A549 (cell line): ENCODE measurements at regions not wholly inside any gene's neighbourhood (a gene's known extent, or its start where the extent isn't known, plus 50 kb on each side); places are given as distances from the start of the nearest gene placed in this dataset.
A peak's percentile ranks its signal among the peaks of the same experiment; 100 is the strongest.

Experiments
- ATAC-seq, 2 experiments: fragments of 200-7000 bp in 1 of 2; fragments of >200 bp in 1 of 2; cut with Nextera tagmentation in 1 of 2; cut with Tn5 transposase in 1 of 2; 3 replicates each; pipeline versions ENCODE4 v1.8.0 to v1.9.1; 2018 to 2020; ENCODE audit warnings: mild to moderate bottlenecking in 1 of 2, moderate library complexity in 1 of 2
- CTCF ChIA-PET: fragments of 300-600 bp; sonication (Branson Sonifier 250); formaldehyde crosslinking; extraction: SDS; loops from one replicate; lab custom pipeline; 2021; ENCODE audit warnings: antibody characterized with exemption, inconsistent platforms; lab: Yijun Ruan, JAX
- POLR2A ChIA-PET: fragments of 350-600 bp; formaldehyde crosslinking; extraction: SDS; loops from one replicate; lab custom pipeline; 2021; ENCODE audit warnings: antibody characterized with exemption, inconsistent platforms; lab: Yijun Ruan, JAX
- DNase-seq, 2 experiments: peaks; one replicate each; pipeline versions ENCODE4 v3.0.0 to v3.0.0-alpha.2; 2011 to 2016; ENCODE audit warnings: low read depth in 1 of 2, low spot score in 1 of 2
- FAIRE-seq: peaks from 2 replicates; lab custom pipeline; 2011; peaks lifted over from hg19 to GRCh38; lab: Jason Lieb, UNC
- H3K27ac ChIP-seq, 2 experiments: fragments of >200 bp; sonication (Bioruptor Twin); formaldehyde crosslinking; 3 replicates each; pipeline ENCODE4 v1.5.1; 2016 to 2017
- H3K4me1 ChIP-seq: fragments of >200 bp; sonication (Bioruptor Twin); formaldehyde crosslinking; 3 replicates; pipeline ENCODE4 v1.6.1; 2016
- H3K4me2 ChIP-seq: fragments of >200 bp; sonication (Bioruptor Twin); formaldehyde crosslinking; 3 replicates; pipeline ENCODE4 v1.6.1; 2016
- H3K4me3 ChIP-seq: fragments of >200 bp; sonication (Bioruptor Twin); formaldehyde crosslinking; 3 replicates; pipeline ENCODE4 v1.5.1; 2016
- H3K9me3 ChIP-seq: fragments of >200 bp; sonication (Bioruptor Twin); formaldehyde crosslinking; 3 replicates; pipeline ENCODE4 v1.6.1; 2016
- CBX2 ChIP-seq: fragments of 200-600 bp; sonication (generic); IDR thresholded peaks from 2 replicates; pipeline ENCODE4 v1.6.1; 2016; ENCODE audit warnings: low read depth, mild to moderate bottlenecking, borderline replicate concordance
- CBX8 ChIP-seq: fragments of 200-600 bp; sonication (generic); IDR thresholded peaks from 2 replicates; pipeline ENCODE4 v1.6.1; 2016
- CHD4 ChIP-seq: fragments of 200-600 bp; sonication (generic); IDR thresholded peaks from 2 replicates; pipeline ENCODE4 v1.6.1; 2016; ENCODE audit warnings: antibody characterized with exemption, mild to moderate bottlenecking, borderline replicate concordance
- EHMT2 ChIP-seq: fragments of 200-600 bp; sonication (generic); IDR thresholded peaks from 2 replicates; pipeline ENCODE4 v1.6.1; 2016; ENCODE audit warnings: antibody characterized with exemption, low read depth, mild to moderate bottlenecking, moderate library complexity
- ESRRA ChIP-seq: fragments of 150-350 bp; IDR thresholded peaks from 2 replicates; pipeline ENCODE4 v1.6.1; 2014; ENCODE audit warnings: mild to moderate bottlenecking, low read length, borderline replicate concordance
- FOSL2 ChIP-seq, 2 experiments: fragments of 450-650 bp in 1 of 2; fragments of >200 bp in 1 of 2; sonication (Bioruptor Twin) in 1 of 2; formaldehyde crosslinking; IDR thresholded peaks; 2 replicates each; pipeline versions ENCODE4 v1.5.0 to v1.6.1; 2016 to 2020; ENCODE audit warnings: mild to moderate bottlenecking in 1 of 2, moderate library complexity in 1 of 2
- GATA3 ChIP-seq: IDR thresholded peaks from 2 replicates; pipeline ENCODE4 v1.6.1; 2012; ENCODE audit warnings: borderline replicate concordance
- HOXB13 ChIP-seq: fragments of 250-450 bp; sonication (Bioruptor Pico); IDR thresholded peaks from 2 replicates; pipeline ENCODE4 v1.5.0; 2020; ENCODE audit warnings: low read depth, mild to moderate bottlenecking, moderate library complexity
- HOXB5 ChIP-seq: fragments of 250-450 bp; sonication (Bioruptor Pico); IDR thresholded peaks from 2 replicates; pipeline ENCODE4 v1.5.0; 2020; ENCODE audit warnings: mild to moderate bottlenecking, moderate library complexity
- JUN ChIP-seq, 2 experiments: fragments of >200 bp; sonication (Bioruptor Twin); formaldehyde crosslinking; IDR thresholded peaks; 2 replicates in 1 of 2; 3 replicates in 1 of 2; pipeline ENCODE4 v1.6.1; 2016 to 2017
- NFE2L2 ChIP-seq: fragments of 150-350 bp; conservative IDR thresholded peaks from 2 replicates; pipeline ENCODE4 v1.6.1; 2014; ENCODE audit warnings: low read length
- PHF8 ChIP-seq: fragments of 200-600 bp; sonication (generic); IDR thresholded peaks from 2 replicates; pipeline ENCODE4 v1.6.1; 2016; ENCODE audit warnings: low read depth, mild to moderate bottlenecking, antibody characterized with exemption, moderate library complexity, borderline replicate concordance
- RNF2 ChIP-seq: fragments of 200-600 bp; sonication (generic); IDR thresholded peaks from 2 replicates; pipeline ENCODE4 v1.6.1; 2016; ENCODE audit warnings: low read depth, mild to moderate bottlenecking, antibody characterized with exemption, moderate library complexity, borderline replicate concordance
- ZFP36 ChIP-seq: fragments of 450-650 bp; IDR thresholded peaks from 2 replicates; pipeline ENCODE4 v1.6.1; 2014; ENCODE audit warnings: borderline replicate concordance; ENCODE audit not compliant: partially characterized antibody
- ZSCAN20 ChIP-seq: fragments of 250-450 bp; sonication (Bioruptor Pico); IDR thresholded peaks from 2 replicates; pipeline ENCODE4 v1.8.0; 2022; ENCODE audit warnings: mild to moderate bottlenecking, moderate library complexity
- WGBS: methylation state at CpG from one replicate; pipeline ENCODE4 v1.1.6; 2017; ENCODE audit errors: missing lambda C conversion rate; 5-methylcytosine and 5-hydroxymethylcytosine counted together
- TF ChIP-seq, protein P1 (sequence below): fragments of 250-450 bp; sonication (Bioruptor Pico); IDR thresholded peaks from 2 replicates; pipeline ENCODE4 v1.5.0; 2021; ENCODE audit warnings: mild to moderate bottlenecking, moderate library complexity, borderline replicate concordance
- TF ChIP-seq, protein P2 (sequence below): fragments of 150-350 bp; IDR thresholded peaks from 2 replicates; pipeline ENCODE4 v1.6.1; 2014; ENCODE audit warnings: low read depth, mild to moderate bottlenecking, low read length
- TF ChIP-seq, protein P3 (sequence below): fragments of >200 bp; sonication (Bioruptor Twin); formaldehyde crosslinking; IDR thresholded peaks from 3 replicates; pipeline ENCODE4 v1.6.1; 2016
- TF ChIP-seq, protein P4 (sequence below): IDR thresholded peaks from 2 replicates; pipeline ENCODE4 v1.6.1; 2012
- TF ChIP-seq, protein P5 (sequence below): fragments of 250-450 bp; sonication (Bioruptor Pico); IDR thresholded peaks from 2 replicates; pipeline ENCODE4 v1.5.0; 2020; ENCODE audit warnings: low read depth, mild to moderate bottlenecking, moderate library complexity

DNA sequence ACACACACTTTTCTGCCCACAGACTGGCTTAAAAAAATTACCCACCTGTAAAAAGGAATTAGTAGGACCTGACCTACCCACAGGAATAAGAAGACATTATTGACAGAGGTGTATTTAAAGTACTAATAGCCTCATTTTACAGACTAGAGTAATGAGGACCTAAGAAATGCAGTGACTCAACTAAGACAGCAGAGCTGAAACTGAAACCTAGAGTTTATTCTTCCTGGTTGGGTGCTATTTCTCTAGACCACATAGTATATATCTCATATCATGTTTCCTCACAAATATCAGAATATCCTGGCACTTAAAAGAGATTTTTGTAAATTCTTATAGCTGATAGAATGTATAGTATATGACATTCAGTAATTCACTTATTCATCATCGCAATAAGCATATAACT is 435.0 kb downstream of the MAGEE1 start:
- no peak for FAIRE-seq
- POLR2A ChIA-PET = no interaction called here

DNA sequence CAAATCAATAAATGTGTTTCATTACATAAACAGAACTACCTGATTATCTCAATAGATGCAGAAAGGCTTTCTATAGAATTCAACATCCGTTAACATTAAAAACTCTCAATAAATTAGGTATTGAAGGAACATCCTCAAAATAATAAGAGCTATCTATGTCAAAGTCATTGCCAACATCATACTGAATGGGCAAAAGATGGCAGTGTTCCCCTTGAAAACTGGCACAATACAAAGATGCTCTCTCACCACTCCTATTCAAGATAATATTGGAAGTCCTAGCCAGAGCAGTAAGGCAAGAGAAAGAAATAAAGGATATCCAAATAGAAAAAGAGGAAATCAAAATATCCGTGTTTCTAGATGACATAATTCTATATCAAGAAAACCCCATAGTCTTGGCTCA is 466.4 kb downstream of the MAGEE1 start:
- 0% methylated on average over 2 of the region's 2 CpGs for WGBS
- H3K9me3 ChIP-seq = no peaks in the 10 kb centered on the region
- H3K4me2 ChIP-seq = no peak overlapping the region
- no peak for FAIRE-seq
- ChIA-PET POLR2A (no interaction called here), CTCF (no interaction called here)
- no peaks in the 10 kb centered on the region for H3K4me1 ChIP-seq
- H3K4me3 ChIP-seq = no peak overlapping the region
- ATAC-seq = no peak
- peak in 1 of 2 experiments; percentile 0 for DNase-seq
- no peak overlapping the region for H3K27ac ChIP-seq
- no peak for TF ChIP-seq ESRRA
- TF ChIP-seq FOSL2 (IDR thresholded peaks at IDR 0.05) = no peak
- no peak for TF ChIP-seq FOSL2 (CRISPR knock-in tag; IDR thresholded peaks at IDR 0.05)
- TF ChIP-seq NFE2L2 = no peak
- TF ChIP-seq CBX8 = no peak
- TF ChIP-seq, protein P1, sequence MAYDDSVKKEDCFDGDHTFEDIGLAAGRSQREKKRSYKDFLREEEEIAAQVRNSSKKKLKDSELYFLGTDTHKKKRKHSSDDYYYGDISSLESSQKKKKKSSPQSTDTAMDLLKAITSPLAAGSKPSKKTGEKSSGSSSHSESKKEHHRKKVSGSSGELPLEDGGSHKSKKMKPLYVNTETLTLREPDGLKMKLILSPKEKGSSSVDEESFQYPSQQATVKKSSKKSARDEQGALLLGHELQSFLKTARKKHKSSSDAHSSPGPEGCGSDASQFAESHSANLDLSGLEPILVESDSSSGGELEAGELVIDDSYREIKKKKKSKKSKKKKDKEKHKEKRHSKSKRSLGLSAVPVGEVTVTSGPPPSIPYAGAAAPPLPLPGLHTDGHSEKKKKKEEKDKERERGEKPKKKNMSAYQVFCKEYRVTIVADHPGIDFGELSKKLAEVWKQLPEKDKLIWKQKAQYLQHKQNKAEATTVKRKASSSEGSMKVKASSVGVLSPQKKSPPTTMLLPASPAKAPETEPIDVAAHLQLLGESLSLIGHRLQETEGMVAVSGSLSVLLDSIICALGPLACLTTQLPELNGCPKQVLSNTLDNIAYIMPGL = no peak
- TF ChIP-seq JUN (IDR thresholded peaks at IDR 0.05) = no peak
- no peak for TF ChIP-seq PHF8
- TF ChIP-seq HOXB5 (CRISPR knock-in tag) = no peak
- no peak for TF ChIP-seq RNF2
- TF ChIP-seq, protein P2, sequence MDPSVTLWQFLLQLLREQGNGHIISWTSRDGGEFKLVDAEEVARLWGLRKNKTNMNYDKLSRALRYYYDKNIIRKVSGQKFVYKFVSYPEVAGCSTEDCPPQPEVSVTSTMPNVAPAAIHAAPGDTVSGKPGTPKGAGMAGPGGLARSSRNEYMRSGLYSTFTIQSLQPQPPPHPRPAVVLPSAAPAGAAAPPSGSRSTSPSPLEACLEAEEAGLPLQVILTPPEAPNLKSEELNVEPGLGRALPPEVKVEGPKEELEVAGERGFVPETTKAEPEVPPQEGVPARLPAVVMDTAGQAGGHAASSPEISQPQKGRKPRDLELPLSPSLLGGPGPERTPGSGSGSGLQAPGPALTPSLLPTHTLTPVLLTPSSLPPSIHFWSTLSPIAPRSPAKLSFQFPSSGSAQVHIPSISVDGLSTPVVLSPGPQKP = no peak
- TF ChIP-seq, protein P3, sequence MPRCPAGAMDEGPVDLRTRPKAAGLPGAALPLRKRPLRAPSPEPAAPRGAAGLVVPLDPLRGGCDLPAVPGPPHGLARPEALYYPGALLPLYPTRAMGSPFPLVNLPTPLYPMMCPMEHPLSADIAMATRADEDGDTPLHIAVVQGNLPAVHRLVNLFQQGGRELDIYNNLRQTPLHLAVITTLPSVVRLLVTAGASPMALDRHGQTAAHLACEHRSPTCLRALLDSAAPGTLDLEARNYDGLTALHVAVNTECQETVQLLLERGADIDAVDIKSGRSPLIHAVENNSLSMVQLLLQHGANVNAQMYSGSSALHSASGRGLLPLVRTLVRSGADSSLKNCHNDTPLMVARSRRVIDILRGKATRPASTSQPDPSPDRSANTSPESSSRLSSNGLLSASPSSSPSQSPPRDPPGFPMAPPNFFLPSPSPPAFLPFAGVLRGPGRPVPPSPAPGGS = no peak

More for the DNA sequence above, 435.0 kb downstream of the MAGEE1 start:
- TF ChIP-seq, protein P4, sequence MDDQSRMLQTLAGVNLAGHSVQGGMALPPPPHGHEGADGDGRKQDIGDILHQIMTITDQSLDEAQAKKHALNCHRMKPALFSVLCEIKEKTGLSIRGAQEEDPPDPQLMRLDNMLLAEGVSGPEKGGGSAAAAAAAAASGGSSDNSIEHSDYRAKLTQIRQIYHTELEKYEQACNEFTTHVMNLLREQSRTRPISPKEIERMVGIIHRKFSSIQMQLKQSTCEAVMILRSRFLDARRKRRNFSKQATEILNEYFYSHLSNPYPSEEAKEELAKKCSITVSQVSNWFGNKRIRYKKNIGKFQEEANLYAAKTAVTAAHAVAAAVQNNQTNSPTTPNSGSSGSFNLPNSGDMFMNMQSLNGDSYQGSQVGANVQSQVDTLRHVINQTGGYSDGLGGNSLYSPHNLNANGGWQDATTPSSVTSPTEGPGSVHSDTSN = no peak
- TF ChIP-seq CHD4 = no peak
- Histone ChIP-seq H3K27ac (no peak overlapping the region), H3K4me3 (no peak overlapping the region), H3K9me3 (no peaks in the 10 kb centered on the region), H3K4me1 (no peaks in the 10 kb centered on the region), H3K4me2 (no peak overlapping the region)
- CTCF ChIA-PET = no interaction called here
- ATAC-seq (no peak), DNase-seq (no peak)
- WGBS = 0% methylated on average over 1 of the region's 1 CpG

DNA sequence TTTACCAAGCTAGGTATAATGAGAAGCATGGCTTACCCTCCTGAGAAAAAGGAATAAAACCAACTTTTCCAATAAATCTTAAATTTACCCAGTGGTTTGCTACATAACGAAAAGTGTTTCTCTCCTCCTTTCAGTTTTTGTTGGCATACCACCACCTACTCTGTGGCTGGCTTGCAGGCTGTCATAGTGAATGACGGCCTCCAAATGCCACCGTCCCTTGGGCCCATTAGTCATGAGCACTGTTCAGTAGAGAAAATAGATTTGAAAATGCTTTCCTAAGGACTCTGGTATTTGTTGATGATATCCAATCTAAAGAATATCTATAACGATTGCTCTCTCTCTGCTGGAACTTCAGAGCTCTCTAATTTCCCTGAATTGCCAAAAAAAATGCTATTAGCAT is 488.3 kb downstream of the MAGEE1 start:
- Histone ChIP-seq H3K4me2 (no peak overlapping the region), H3K27ac (no peak overlapping the region), H3K4me1 (no peaks in the 10 kb centered on the region), H3K9me3 (no peaks in the 10 kb centered on the region), H3K4me3 (no peak overlapping the region)
- CTCF ChIA-PET = no interaction called here
- no peak for DNase-seq
- 2% methylated on average over 4 of the region's 4 CpGs for WGBS
- FAIRE-seq = no peak
- TF ChIP-seq ZSCAN20 (CRISPR knock-in tag) (no peak), GATA3 (no peak), CBX2 (no peak), FOSL2 (IDR thresholded peaks at IDR 0.05) (no peak), FOSL2 (CRISPR knock-in tag; IDR thresholded peaks at IDR 0.05) (no peak), HOXB13 (CRISPR knock-in tag) (no peak), EHMT2 (no peak), ZFP36 (no peak)
- TF ChIP-seq, protein P5, sequence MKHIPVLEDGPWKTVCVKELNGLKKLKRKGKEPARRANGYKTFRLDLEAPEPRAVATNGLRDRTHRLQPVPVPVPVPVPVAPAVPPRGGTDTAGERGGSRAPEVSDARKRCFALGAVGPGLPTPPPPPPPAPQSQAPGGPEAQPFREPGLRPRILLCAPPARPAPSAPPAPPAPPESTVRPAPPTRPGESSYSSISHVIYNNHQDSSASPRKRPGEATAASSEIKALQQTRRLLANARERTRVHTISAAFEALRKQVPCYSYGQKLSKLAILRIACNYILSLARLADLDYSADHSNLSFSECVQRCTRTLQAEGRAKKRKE (CRISPR knock-in tag) = no peak
- ATAC-seq = no peak
- POLR2A ChIA-PET = no interaction called here
